WTC11 (cell line): ENCODE measurements at regions not wholly inside any gene's neighbourhood (a gene's known extent, or its start where the extent isn't known, plus 50 kb on each side); places are given as distances from the start of the nearest gene placed in this dataset.

Experiments
- CTCF ChIP-seq: fragments of 200-600 bp; IDR thresholded peaks from 2 replicates; pipeline ENCODE4 v1.8.0; 2022; ENCODE audit warnings: antibody characterized with exemption
- HMGA2 ChIP-seq: fragments of 250-450 bp; sonication (Bioruptor Pico); IDR thresholded peaks from 2 replicates; pipeline ENCODE4 v1.4.0; 2021; ENCODE audit warnings: mild to moderate bottlenecking, moderate library complexity
- MAX ChIP-seq: sonication (generic); formaldehyde crosslinking; IDR thresholded peaks from 2 replicates; pipeline ENCODE4 v1.8.0; 2022; ENCODE audit warnings: mild to moderate bottlenecking, missing genetic modification reagents
- ZNF232 ChIP-seq: sonication (generic); formaldehyde crosslinking; IDR thresholded peaks from 2 replicates; pipeline ENCODE4 v1.8.0; 2022; ENCODE audit warnings: mild to moderate bottlenecking, missing genetic modification reagents

GRCh38 chr2:131754929-131755720, 227.4 kb downstream of the CCDC74A start:
- TF ChIP-seq HMGA2 (CRISPR knock-in tag) (no peak), CTCF (no peak), MAX (no peak), ZNF232 (no peak)
